Nephron progenitor cell (in vitro differentiated cells): ENCODE measurements at regions not wholly inside any gene's neighbourhood (a gene's known extent, or its start where the extent isn't known, plus 50 kb on each side); places are given as distances from the start of the nearest gene placed in this dataset.
A peak's percentile ranks its signal among the peaks of the same experiment; 100 is the strongest.

ENCODE experiments used
- DNase-seq: peaks from one replicate; pipeline ENCODE4 v3.0.0; 2021
- H3K27ac Mint-ChIP-seq: 2 replicates; pipeline ENCODE4 v1.8.0; 2021; ENCODE audit warnings: mild to moderate bottlenecking, moderate library complexity, mixed read lengths
- H3K27me3 Mint-ChIP-seq: 2 replicates; pipeline ENCODE4 v1.8.0; 2021; ENCODE audit warnings: mild to moderate bottlenecking, low read depth, mixed read lengths; ENCODE audit not compliant: poor library complexity
- H3K36me3 Mint-ChIP-seq: 2 replicates; pipeline ENCODE4 v1.8.0; 2021; ENCODE audit warnings: low read depth, mixed read lengths
- H3K4me1 Mint-ChIP-seq: 2 replicates; pipeline ENCODE4 v1.8.0; 2021; ENCODE audit warnings: mixed read lengths
- H3K4me3 Mint-ChIP-seq: 2 replicates; pipeline ENCODE4 v1.8.0; 2021; ENCODE audit warnings: mild to moderate bottlenecking, moderate library complexity, mixed read lengths
- H3K9me3 Mint-ChIP-seq: 2 replicates; pipeline ENCODE4 v1.8.0; 2021; ENCODE audit warnings: mild to moderate bottlenecking, moderate library complexity, mixed read lengths
- CTCF ChIP-seq: fragments of 200-600 bp; sonication (generic); IDR thresholded peaks from 2 replicates; pipeline ENCODE4 v1.5.0; 2021; ENCODE audit warnings: antibody characterized with exemption

DNA sequence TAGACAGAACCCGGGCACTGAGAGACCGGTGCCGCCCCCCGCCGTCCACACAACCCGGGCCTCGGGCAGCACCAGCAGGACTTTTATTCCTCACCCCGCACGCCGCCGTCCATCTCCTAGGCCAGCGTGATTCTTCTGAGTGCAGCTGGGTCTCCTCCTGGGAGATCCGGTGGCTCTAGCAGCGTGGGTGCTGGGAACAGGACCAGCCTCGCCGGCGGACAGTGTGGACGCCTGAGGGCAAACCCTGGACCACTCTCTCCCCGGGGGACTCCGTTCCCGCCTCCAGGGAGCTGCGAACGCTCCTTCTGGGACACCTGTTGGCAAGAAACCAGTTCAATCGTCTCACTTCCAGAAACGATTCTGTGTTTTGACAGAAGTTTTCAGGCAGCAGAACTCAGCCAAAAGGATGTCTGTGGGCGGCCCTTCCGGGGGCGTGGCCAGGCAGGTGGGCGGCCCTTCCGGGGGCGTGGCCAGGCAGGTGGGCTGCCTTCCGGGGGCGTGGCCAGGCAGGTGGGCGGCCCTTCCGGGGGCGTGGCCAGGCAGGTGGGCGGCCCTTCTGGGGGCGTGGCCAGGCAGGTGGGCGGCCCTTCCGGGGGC is 130.7 kb downstream of the DLL1 start:
- Mint-ChIP-seq H3K4me3 (no peak overlapping the region), H3K4me1 (peaks cover 47% of the 10 kb centered on the region), H3K27me3 (peaks cover 11% of the 10 kb centered on the region), H3K9me3 (no peaks in the 10 kb centered on the region), H3K27ac (no peak overlapping the region), H3K36me3 (no peaks in the 10 kb centered on the region)
- TF ChIP-seq CTCF: no peak
- no peak for DNase-seq

- Mint-ChIP-seq H3K27ac (no peak overlapping the region), H3K4me3 (no peak overlapping the region), H3K36me3 (no peaks in the 10 kb centered on the region), H3K9me3 (no peaks in the 10 kb centered on the region), H3K27me3 (peaks cover 10% of the 10 kb centered on the region), H3K4me1 (peaks cover 39% of the 10 kb centered on the region)
- DNase-seq: no peak
- TF ChIP-seq CTCF: no peak
Observed at GRCh38 chr6:170159022-170159965, 131.6 kb downstream of the DLL1 start.

- H3K9me3 Mint-ChIP-seq: no peaks in the 10 kb centered on the region
- peaks cover 31% of the 10 kb centered on the region for H3K4me1 Mint-ChIP-seq
Observed at GRCh38 chr6:170158296-170159021, 132.4 kb downstream of the DLL1 start.

DNA sequence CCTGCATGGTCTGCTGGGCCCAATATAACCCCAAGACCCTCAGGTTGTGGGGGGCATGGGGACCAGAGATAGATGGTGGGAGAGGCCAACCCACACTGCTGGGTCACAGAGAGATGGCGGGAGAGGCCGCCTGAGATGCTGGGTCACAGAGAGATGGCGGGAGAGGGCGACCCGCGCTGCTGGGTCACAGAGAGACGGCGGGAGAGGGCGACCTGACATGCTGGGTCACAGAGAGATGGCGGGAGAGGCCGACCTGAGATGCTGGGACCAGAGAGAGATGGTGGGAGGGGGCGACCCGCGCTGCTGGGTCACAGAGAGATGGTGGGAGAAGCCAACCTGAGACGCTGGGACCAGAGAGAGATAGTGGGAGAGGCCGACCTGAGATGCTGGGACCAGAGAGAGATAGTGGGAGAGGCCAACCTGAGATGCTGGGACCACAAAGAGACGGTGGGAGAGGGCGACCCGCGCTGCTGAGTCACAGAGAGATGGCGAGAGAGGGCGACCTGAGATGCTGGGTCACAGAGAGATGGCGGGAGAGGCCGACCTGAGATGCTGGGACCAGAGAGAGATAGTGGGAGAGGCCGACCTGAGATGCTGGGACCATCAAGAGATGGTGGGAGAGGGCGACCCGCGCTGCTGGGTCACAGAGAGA is 133.2 kb downstream of the DLL1 start:
- peaks cover 5% of the 10 kb centered on the region for H3K27me3 Mint-ChIP-seq
- peaks cover 30% of the 10 kb centered on the region for H3K4me1 Mint-ChIP-seq
- H3K4me3 Mint-ChIP-seq: no peak overlapping the region
- no peaks in the 10 kb centered on the region for H3K36me3 Mint-ChIP-seq
- no peak for TF ChIP-seq CTCF
- DNase-seq: no peak
- no peaks in the 10 kb centered on the region for H3K9me3 Mint-ChIP-seq
- no peak overlapping the region for H3K27ac Mint-ChIP-seq

More at GRCh38 chr6:170158296-170159021, 132.4 kb downstream of the DLL1 start:
- no peak for DNase-seq
- Mint-ChIP-seq H3K4me3 (no peak overlapping the region), H3K27ac (peak overlapping the region; percentile 48), H3K27me3 (peaks cover 5% of the 10 kb centered on the region), H3K36me3 (no peaks in the 10 kb centered on the region)
- TF ChIP-seq CTCF: no peak

- Mint-ChIP-seq H3K9me3 (no peaks in the 10 kb centered on the region), H3K27me3 (peaks cover 5% of the 10 kb centered on the region), H3K4me3 (no peak overlapping the region), H3K4me1 (peaks cover 34% of the 10 kb centered on the region), H3K27ac (no peak overlapping the region), H3K36me3 (no peaks in the 10 kb centered on the region)
- no peak for TF ChIP-seq CTCF
- DNase-seq: no peak
Observed at GRCh38 chr6:170156448-170157375, 134.2 kb downstream of the DLL1 start.
